ENCODE measurements at regions not wholly inside any gene's neighbourhood (a gene's known extent, or its start where the extent isn't known, plus 50 kb on each side); places are given as distances from the start of the nearest gene placed in this dataset.
A peak's percentile ranks its signal among the peaks of the same experiment; 100 is the strongest.

GRCh38 chr1:55420929-55421716, 206.0 kb upstream of the USP24 start:
- DNase-seq: no peak

- DNase-seq: no peak
Measured at GRCh38 chr1:55420026-55420425, 204.9 kb upstream of the USP24 start.

GRCh38 chr1:55418208-55419000, 203.2 kb upstream of the USP24 start:
- DNase-seq: no peak

- DNase-seq: no peak
Measured at GRCh38 chr1:55416164-55416842, 201.1 kb upstream of the USP24 start.

GRCh38 chr1:55413286-55413685, 198.1 kb upstream of the USP24 start:
- no peak for DNase-seq

GRCh38 chr1:55412060-55412459, 196.9 kb upstream of the USP24 start:
- no peak for DNase-seq

GRCh38 chr1:55402671-55403464, 187.7 kb upstream of the USP24 start:
- peak; percentile 6 for DNase-seq

- DNase-seq: peak; percentile 50
Measured at GRCh38 chr1:55402142-55402541, 187.0 kb upstream of the USP24 start.

- DNase-seq: no peak
Measured at GRCh38 chr1:55400508-55400907, 185.3 kb upstream of the USP24 start.

GRCh38 chr1:55399346-55399745, 184.2 kb upstream of the USP24 start:
- DNase-seq: no peak

- no peak for DNase-seq
Measured at GRCh38 chr1:55396381-55396891, 181.3 kb upstream of the USP24 start.

- no peak for DNase-seq
Measured at GRCh38 chr1:55388960-55389359, 173.8 kb upstream of the USP24 start.

- no peak for DNase-seq
Measured at GRCh38 chr1:55387145-55387544, 172.0 kb upstream of the USP24 start.

GRCh38 chr1:55386456-55386855, 171.3 kb upstream of the USP24 start:
- DNase-seq: no peak

- no peak for DNase-seq
Measured at GRCh38 chr1:55385402-55386018, 170.3 kb upstream of the USP24 start.

GRCh38 chr1:55384637-55385036, 169.5 kb upstream of the USP24 start:
- no peak for DNase-seq

GRCh38 chr1:55382806-55383305, 167.7 kb upstream of the USP24 start:
- DNase-seq: no peak

GRCh38 chr1:55381983-55382382, 166.8 kb upstream of the USP24 start:
- DNase-seq: no peak

- no peak for DNase-seq
Measured at GRCh38 chr1:55381491-55381890, 166.3 kb upstream of the USP24 start.

- DNase-seq: no peak
Measured at GRCh38 chr1:55380355-55380970, 165.3 kb upstream of the USP24 start.

- no peak for DNase-seq
Measured at GRCh38 chr1:55378582-55378981, 163.4 kb upstream of the USP24 start.
